Gastroesophageal sphincter (tissue), 4 donors: ENCODE measurements at regions not wholly inside any gene's neighbourhood (a gene's known extent, or its start where the extent isn't known, plus 50 kb on each side); places are given as distances from the start of the nearest gene placed in this dataset.

Source experiments
- ATAC-seq: fragments of 150-250 bp; one replicate; pipeline ENCODE4 v1.9.1; 2016; ENCODE audit warnings: mild to moderate bottlenecking, moderate library complexity
- H3K27ac ChIP-seq, 4 donors: fragments of 200-600 bp; sonication (generic) in 3 of 4; 1 replicate in 3 of 4; 2 replicates in 1 of 4; pipeline ENCODE4 v1.5.1; 2016 to 2019
- H3K27me3 ChIP-seq: fragments of 200-600 bp; sonication (generic); one replicate; pipeline ENCODE4 v1.5.1; 2019
- H3K36me3 ChIP-seq, 2 donors: fragments of 200-600 bp; sonication (generic); one replicate each; pipeline ENCODE4 v1.5.1; 2019; ENCODE audit warnings: control low read depth in 1 of 2
- H3K4me1 ChIP-seq, 3 donors: fragments of 200-600 bp; sonication (generic); 1 replicate in 2 of 3; 2 replicates in 1 of 3; pipeline ENCODE4 v1.5.1; 2016 to 2019; ENCODE audit warnings: control low read depth in 2 of 3
- H3K4me3 ChIP-seq, 2 donors: fragments of 200-600 bp; sonication (generic); one replicate each; pipeline ENCODE4 v1.5.1; 2019; ENCODE audit warnings: mild to moderate bottlenecking in 1 of 2, moderate library complexity in 1 of 2
- H3K9me3 ChIP-seq, 3 donors: fragments of 200-600 bp; sonication (generic); one replicate each; pipeline ENCODE4 v1.5.1; 2017 to 2019; ENCODE audit warnings: control low read depth in 2 of 3
- CTCF ChIP-seq, 4 experiments: fragments of 200-600 bp in 2 of 4; fragments of 450-650 bp in 2 of 4; sonication (generic) in 1 of 4; IDR thresholded peaks; one replicate each; pipeline ENCODE4 v1.5.1; 2017 to 2019; ENCODE audit warnings: antibody characterized with exemption in 4 of 4, mild to moderate bottlenecking in 2 of 4, moderate library complexity in 2 of 4
- EP300 ChIP-seq: sonication (generic); formaldehyde crosslinking; IDR thresholded peaks from one replicate; pipeline ENCODE4 v1.6.1; 2017; ENCODE audit warnings: antibody characterized with exemption, mild to moderate bottlenecking
- POLR2A ChIP-seq, 2 donors: fragments of 450-650 bp; IDR thresholded peaks; one replicate each; pipeline ENCODE4 v1.6.1; 2017; ENCODE audit warnings: antibody characterized with exemption in 2 of 2, mild to moderate bottlenecking in 2 of 2, moderate library complexity in 1 of 2
- POLR2AphosphoS5 ChIP-seq: sonication (generic); formaldehyde crosslinking; IDR thresholded peaks from one replicate; pipeline ENCODE4 v1.6.1; 2017; ENCODE audit warnings: antibody characterized with exemption
- WGBS, 2 donors: methylation state at CpG; one replicate each; pipeline ENCODE4 v1.1.5; 2018; ENCODE audit warnings: low coverage in 1 of 2; 5-methylcytosine and 5-hydroxymethylcytosine counted together

DNA sequence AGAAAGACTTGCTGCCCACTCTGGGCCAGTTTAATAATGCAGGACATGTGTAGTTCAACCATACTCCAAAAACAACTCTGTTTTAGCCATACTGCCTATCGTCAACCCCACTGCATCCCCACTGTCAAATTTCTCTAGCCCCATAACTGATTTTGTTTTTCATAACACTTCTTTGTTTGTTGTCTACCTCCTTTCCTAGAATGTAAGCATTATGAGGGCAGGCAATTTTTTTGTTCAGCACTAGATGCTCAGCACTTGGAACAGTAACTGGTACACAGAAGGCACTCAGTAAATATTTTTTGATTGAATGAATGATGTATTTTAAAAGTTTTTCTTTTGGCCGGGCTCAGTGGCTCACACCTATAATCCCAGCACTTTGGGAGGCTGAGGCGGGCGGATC is 183.8 kb upstream of the MKLN1 start:
- no peak for ATAC-seq
- no peaks in the 10 kb centered on the region for H3K27me3 ChIP-seq
- H3K4me1 ChIP-seq = no peaks in the 10 kb centered on the region
- H3K27ac ChIP-seq = no peak overlapping the region
- TF ChIP-seq EP300 (no peak), POLR2A (IDR thresholded peaks at IDR 0.05) (no peak), POLR2AphosphoS5 (no peak), CTCF (IDR thresholded peaks at IDR 0.05) (no peak)
- H3K4me3 ChIP-seq = no peak overlapping the region
- H3K36me3 ChIP-seq = no peaks in the 10 kb centered on the region
- 80 to 100% methylated on average over 1 to 4 of the region's 4 CpGs for WGBS, 2 donors
- no peaks in the 10 kb centered on the region for H3K9me3 ChIP-seq

GRCh38 chr7:131145026-131145425 is 182.7 kb upstream of the MKLN1 start:
- H3K27ac ChIP-seq = no peak overlapping the region
- H3K4me1 ChIP-seq = no peaks in the 10 kb centered on the region
- no peaks in the 10 kb centered on the region for H3K36me3 ChIP-seq
- WGBS, 2 donors = 88 to 95% methylated on average over 8 of the region's 8 CpGs
- H3K27me3 ChIP-seq = no peaks in the 10 kb centered on the region
- ATAC-seq = no peak
- no peaks in the 10 kb centered on the region for H3K9me3 ChIP-seq
- H3K4me3 ChIP-seq = no peak overlapping the region
- no peak for TF ChIP-seq POLR2AphosphoS5

DNA sequence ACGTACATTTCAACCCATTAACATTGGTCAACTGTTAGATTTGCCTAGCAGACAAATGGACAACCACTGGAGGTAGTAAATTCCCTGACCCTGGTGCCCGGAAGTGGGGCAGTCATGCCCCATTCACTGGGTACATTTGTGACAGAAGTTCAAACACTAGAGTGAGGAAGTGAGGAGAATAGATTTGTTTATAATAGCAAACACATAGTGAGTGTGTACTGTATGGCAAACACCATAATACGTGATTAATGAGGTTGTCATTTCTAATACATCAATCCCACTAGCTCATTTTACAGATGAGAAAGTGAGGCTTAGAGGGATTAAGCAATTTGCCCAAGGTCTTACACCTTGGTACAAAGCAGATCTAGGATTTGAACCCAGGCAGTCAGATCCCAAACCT is 181.9 kb upstream of the MKLN1 start:
- no peaks in the 10 kb centered on the region for H3K36me3 ChIP-seq
- H3K9me3 ChIP-seq = no peaks in the 10 kb centered on the region
- H3K27ac ChIP-seq = no peak overlapping the region
- no peaks in the 10 kb centered on the region for H3K27me3 ChIP-seq
- no peaks in the 10 kb centered on the region for H3K4me1 ChIP-seq
- no peak overlapping the region for H3K4me3 ChIP-seq
- no peak for TF ChIP-seq CTCF (IDR thresholded peaks at IDR 0.05)
- TF ChIP-seq POLR2AphosphoS5 = no peak
- no peak for TF ChIP-seq EP300
- TF ChIP-seq POLR2A (IDR thresholded peaks at IDR 0.05) = no peak
- ATAC-seq = no peak
- WGBS, 2 donors = 0 to 56% methylated on average over 1 to 3 of the region's 3 CpGs

- H3K4me3 ChIP-seq = no peak overlapping the region
- ATAC-seq = no peak
- no peak overlapping the region for H3K27ac ChIP-seq
These were observed 180.1 kb upstream of the MKLN1 start for GRCh38 chr7:131147604-131148003.

DNA sequence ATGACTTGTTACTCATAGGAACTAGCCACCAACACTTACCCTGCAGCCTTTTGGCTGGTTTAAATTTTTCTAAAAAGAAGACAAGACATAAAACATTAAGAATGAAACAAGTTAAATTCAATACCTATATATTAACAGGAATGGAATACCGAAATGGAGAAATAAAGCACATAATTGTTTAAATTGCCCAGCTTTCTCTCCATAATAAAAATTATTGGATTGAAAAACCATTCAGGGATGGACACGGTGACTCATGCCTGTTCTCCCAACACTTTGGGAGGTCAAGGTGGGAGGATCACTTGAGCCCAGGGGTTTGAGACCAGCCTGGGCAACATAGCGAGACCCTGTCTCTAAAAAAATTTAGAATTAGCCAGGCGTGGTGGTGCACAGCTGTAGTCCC is 179.4 kb upstream of the MKLN1 start:
- Histone ChIP-seq H3K36me3 (no peaks in the 10 kb centered on the region), H3K4me3 (no peak overlapping the region), H3K9me3 (no peaks in the 10 kb centered on the region), H3K27me3 (no peaks in the 10 kb centered on the region), H3K4me1 (no peaks in the 10 kb centered on the region), H3K27ac (no peak overlapping the region)
- ATAC-seq = no peak
- TF ChIP-seq POLR2A (IDR thresholded peaks at IDR 0.05) (no peak), CTCF (IDR thresholded peaks at IDR 0.05) (no peak), POLR2AphosphoS5 (no peak), EP300 (no peak)
- WGBS, 2 donors = 94% methylated on average over 4 of the region's 4 CpGs; no CpG with 5 or more reads in 1 of the 2 donors

More at GRCh38 chr7:131147604-131148003, 180.1 kb upstream of the MKLN1 start:
- no peaks in the 10 kb centered on the region for H3K4me1 ChIP-seq
- H3K9me3 ChIP-seq = no peaks in the 10 kb centered on the region
- H3K36me3 ChIP-seq = no peaks in the 10 kb centered on the region
- H3K27me3 ChIP-seq = no peaks in the 10 kb centered on the region
- no peak for TF ChIP-seq POLR2A (IDR thresholded peaks at IDR 0.05)
- TF ChIP-seq POLR2AphosphoS5 = no peak
- no peak for TF ChIP-seq EP300
- TF ChIP-seq CTCF (IDR thresholded peaks at IDR 0.05) = no peak
